DMS79 treated with DMSO at 0.1 percent for 48 hours (cell line): ENCODE measurements at regions not wholly inside any gene's neighbourhood (a gene's known extent, or its start where the extent isn't known, plus 50 kb on each side); places are given as distances from the start of the nearest gene placed in this dataset.
A peak's percentile ranks its signal among the peaks of the same experiment; 100 is the strongest.

Source experiments
- DNase-seq: peaks from one replicate; lab custom pipeline; 2025; lab: John Stamatoyannopoulos, UW

DNA sequence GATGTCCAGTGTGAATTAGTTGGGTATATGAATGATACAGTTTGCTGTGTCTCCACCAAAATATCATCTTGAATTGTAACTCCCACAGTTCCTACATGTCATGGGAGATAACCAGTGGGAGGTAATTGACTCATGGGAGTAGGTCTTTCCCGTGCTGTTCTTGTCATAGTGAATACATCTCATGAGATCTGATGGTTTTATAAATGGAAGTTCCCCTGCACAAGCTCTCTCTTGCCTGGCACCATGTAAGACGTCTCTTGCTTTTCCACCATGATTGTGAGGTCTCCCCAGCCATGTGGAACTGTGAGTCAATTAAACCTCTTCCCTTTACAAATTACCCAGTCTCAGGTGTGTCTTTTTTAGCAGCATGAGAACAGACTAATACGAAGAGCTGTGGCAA lies 223.0 kb downstream of the AJAP1 start:
- no peak for DNase-seq

GRCh38 chr1:4871373-4871772 lies 217.0 kb downstream of the AJAP1 start:
- no peak for DNase-seq

- DNase-seq, result no peak
Observed at GRCh38 chr1:4868521-4868920, 214.1 kb downstream of the AJAP1 start.

DNA sequence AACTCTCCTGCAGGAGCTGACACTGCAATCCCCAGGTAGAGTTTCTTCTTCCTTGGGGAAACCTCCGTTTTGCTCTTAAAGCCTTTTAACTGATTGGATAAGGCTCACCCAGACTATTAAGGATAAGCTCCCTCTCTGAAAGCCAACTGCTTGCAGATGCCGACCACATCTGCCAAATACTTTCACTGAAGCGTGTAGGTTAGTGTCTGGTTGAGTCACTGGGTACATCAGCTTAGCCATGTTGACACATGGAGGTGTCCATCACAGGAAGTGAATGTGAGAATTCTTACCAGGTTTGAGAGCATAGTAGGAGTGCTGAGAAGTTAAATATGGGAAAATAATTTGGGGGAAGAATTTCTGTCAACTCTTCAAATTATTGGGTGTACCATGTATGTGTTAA lies 202.0 kb downstream of the AJAP1 start:
- DNase-seq, result no peak

GRCh38 chr1:4854367-4854766 lies 200.0 kb downstream of the AJAP1 start:
- DNase-seq, result no peak

DNA sequence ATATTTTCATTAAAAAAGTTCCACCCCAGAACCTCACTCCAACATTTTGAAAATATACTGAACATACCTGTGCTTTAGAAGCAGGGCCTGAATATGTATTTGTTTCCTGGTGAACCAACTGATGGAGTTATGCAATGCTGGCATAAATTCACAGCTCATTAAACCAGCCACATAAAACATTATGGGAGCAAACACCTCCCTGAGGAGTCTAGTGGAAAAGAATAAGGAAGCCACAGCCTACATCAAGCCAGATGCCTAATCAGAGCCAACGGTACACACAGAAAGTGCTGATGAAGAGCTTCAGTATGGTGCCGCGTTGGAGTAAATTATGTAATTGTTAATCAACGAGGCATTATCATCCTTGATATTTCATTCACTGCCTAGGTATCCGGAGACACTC lies 199.5 kb downstream of the AJAP1 start:
- peak; percentile 25 for DNase-seq

GRCh38 chr1:4851385-4852065 lies 197.1 kb downstream of the AJAP1 start:
- peak; percentile 87 for DNase-seq

GRCh38 chr1:4848431-4848830 lies 194.0 kb downstream of the AJAP1 start:
- no peak for DNase-seq

- no peak for DNase-seq
Observed at GRCh38 chr1:4847711-4848110, 193.3 kb downstream of the AJAP1 start.
